GM18526 (cell line): ENCODE measurements at regions not wholly inside any gene's neighbourhood (a gene's known extent, or its start where the extent isn't known, plus 50 kb on each side); places are given as distances from the start of the nearest gene placed in this dataset.

Experiments used
- POLR2A ChIP-seq: IDR thresholded peaks from 3 replicates; pipeline ENCODE4 v1.6.1; 2011; ENCODE audit not compliant: insufficient read length; ENCODE audit errors: extremely low read depth

DNA sequence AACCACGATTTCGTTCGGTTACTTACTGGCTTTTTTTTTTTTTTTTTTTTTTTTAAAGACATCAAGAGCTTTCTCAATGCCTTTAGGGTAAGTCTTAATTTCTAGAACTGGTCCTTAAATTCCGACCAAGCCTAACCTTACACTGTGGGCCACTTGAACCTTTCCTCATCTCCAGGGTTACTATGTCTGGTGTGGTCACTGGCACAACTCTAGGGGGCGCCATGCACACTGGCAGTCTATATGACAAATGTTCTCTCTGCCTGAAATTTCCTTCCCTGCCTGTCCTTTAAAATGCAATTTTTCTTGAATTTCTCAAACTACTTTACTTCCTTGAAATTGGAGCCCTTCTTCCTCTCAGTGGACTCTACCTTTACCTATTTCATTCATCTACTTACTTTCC is 227.4 kb downstream of the KLF5 start:
- TF ChIP-seq POLR2A: no peak

DNA sequence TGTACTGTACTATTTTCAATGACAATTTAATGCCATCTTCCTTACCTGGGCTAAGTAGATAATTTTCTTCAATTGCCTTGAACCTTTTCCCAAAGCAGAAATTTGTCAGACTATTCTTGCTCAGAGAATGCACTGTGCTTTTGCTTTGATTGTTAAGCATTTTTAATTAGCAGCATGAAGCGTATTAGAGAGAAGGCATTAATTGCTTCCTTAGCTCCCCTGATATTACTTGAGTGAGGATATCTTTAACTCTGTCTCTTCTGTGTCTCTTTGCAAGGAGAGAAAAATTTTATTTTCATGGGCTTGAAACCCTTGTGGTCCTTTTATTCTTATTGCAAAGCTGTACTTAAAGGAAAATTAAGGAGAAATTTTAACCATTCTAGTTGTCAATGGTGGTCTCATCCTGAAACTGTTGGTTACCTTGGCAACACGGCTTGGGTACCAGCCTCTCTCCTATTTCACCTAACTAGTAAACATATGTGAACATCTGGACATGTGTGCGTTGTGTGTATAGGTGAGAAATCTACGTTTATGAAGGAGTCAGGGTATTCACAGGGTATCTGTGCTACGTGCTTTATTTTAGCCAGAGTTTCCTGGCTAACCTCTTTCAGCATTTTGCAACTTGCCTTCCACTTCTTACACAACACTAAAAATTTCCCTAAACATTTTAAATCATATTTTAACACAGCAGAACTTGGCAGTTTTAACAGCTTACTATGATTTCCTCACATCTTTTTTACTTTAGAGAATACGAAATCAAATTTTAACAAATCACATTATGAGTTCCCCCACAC is 225.5 kb downstream of the KLF5 start:
- no peak for TF ChIP-seq POLR2A

DNA sequence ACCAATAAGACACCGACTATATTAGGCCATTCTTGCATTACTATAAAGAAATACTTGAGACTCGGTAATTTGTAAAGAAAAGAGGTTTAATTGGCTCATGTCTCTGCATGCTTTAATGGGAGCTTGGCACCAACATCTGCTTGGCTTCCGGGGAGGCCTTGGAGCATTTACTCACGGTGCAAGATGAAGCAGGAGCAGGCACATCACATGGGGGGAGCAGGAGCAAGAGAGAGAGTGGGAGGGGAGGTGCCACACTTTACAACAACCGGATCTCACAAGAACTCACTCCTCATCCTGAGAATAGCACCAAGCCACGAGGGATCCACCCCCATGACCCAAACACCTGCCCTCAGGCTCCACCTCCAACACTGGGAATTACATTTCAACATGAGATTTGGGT is 224.8 kb downstream of the KLF5 start:
- no peak for TF ChIP-seq POLR2A

- TF ChIP-seq POLR2A: no peak
These were observed 222.9 kb downstream of the KLF5 start for GRCh38 chr13:73281746-73282145.

- no peak for TF ChIP-seq POLR2A
These were observed 219.4 kb downstream of the KLF5 start for GRCh38 chr13:73278186-73278585.

DNA sequence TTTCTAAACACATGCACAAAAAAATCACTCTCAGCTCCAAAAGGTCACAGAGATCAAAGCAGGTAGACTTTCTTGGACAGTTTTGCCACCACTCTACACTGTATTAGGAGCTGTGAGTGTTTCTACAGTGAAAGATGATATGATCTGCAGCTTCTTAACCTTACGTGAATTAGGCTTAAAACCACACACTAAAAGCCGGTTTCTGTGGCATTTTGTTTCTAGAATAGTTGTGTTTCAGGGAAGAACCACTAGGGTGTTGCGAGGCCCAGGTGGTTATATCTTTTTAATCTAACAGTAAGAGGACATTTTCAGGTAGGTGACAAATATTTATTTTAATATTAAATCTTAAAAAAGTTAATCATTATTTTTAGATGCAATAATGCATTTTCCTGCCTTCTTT is 216.4 kb downstream of the KLF5 start:
- TF ChIP-seq POLR2A: no peak

DNA sequence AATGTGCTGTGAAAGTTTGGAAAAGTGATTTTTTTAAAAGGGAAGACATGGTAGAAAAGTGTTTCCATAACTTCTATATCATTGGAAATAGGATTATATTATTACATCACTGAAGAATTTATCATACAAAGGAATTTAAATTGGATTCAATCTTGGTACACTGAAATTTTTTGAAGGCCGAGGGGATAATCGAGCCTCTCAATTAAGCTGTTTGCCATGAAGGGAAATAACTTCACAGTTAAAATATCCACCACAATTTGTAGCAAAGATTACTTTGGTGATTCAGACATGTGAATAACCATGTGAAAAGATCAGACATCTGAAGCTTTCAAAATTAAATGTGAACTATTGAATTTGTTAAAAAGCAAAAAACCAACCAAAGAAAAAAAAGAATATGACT is 215.3 kb downstream of the KLF5 start:
- TF ChIP-seq POLR2A: no peak

GRCh38 chr13:73273745-73274144 is 214.9 kb downstream of the KLF5 start:
- no peak for TF ChIP-seq POLR2A

GRCh38 chr13:73273276-73273675 is 214.5 kb downstream of the KLF5 start:
- TF ChIP-seq POLR2A: no peak

DNA sequence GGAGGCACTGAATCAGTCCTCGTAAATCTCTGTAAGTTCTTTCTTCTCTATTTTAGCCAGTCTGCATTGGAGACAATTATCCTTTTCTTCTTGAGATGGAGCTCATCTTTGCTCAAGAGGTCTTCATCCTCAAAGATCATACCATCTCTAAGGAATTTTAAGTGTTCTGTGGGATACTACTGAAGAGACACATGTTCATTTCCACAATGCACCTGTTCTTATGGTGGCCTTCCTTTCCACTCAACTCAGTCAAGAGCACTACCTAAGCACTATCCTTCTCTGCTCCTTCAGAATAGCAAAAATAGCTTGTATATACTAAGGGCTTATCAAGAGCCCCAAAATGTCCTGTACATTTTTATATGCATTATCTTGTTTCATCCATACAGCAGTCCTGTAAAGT is 214.0 kb downstream of the KLF5 start:
- no peak for TF ChIP-seq POLR2A

- TF ChIP-seq POLR2A: no peak
These were observed 209.5 kb downstream of the KLF5 start for GRCh38 chr13:73268306-73268705.

- TF ChIP-seq POLR2A: no peak
These were observed 207.9 kb downstream of the KLF5 start for GRCh38 chr13:73266640-73267180.

DNA sequence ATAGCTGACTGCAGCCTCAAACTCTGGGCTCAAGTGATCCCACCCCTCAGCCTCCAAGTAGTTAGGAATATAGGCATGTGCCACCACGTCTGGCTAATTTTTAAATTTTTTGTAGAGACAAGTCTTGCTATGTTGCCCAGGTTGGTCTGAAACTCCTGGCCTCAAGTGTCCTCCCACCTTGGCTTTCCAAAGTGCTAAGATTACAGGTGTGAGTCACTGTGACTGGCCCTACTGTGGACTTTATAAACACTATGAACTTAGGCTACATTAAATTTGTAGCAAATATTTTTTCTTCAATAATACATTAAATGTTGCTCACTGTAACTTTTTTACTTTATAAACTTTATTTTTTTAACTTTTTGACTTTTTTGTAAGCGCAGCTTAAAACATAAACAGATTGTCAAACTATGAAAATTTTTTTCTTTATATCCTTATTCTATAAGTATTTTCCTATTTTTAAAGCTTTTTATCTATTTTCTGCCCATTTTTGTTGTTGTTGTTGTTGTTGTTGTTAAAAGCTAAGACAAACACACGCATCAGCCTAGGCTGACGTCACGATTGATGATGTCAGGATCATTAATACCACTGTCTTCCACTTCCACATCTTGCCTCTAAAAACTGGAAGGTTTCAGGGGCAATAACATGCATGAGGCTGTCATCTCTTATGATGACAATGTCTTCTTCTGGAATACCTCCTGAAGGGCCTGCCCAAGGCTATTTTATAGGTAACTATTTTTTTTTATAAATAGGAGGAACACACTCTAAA is 204.2 kb downstream of the KLF5 start:
- TF ChIP-seq POLR2A: no peak

GRCh38 chr13:73261739-73262216 is 203.0 kb downstream of the KLF5 start:
- no peak for TF ChIP-seq POLR2A

DNA sequence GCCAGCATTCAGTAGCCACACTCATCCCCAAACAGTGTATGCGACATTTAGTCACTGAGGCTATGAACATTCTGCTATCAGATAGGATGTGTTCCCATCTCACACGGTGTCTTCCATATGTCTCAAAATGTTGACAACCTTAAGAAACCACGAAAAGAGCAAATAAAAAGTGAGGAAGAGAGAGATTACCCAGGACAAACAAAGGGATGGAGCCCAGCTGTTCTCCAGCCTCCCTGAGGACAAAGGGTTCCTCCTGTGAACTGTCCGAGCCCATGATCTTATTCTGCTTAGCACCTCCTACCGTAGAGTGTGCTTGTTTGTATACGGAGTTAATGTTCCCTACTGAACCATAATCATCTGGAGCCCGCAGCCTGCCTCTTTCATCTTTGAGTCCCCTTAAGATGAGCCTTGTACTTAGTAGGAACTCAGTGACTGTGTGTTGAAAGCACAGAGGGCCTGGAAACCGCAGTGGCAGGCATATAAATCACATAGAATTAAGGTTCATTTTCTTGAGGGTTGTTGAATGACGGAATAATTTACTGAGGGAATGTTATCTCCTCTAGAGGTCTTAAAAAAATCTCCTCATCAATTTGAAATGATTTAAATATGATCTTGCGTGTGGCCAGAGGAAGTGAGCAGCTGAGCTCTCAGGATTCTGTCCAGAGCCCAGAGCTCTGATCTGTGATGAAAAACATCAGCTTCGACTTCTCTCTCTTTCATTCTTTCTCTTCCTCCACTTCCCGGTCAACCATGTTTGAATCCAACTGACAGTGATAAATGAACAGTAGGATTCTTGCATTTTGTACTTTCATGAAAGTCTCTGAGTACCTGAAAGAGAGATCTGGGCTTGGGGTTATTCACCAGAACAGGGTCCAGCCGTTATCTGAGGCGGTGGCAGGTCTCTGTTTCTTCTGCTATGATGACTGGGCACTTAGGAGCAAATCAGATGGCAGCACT is 200.5 kb downstream of the KLF5 start:
- TF ChIP-seq POLR2A: no peak
